ENCODE measurements at regions not wholly inside any gene's neighbourhood (a gene's known extent, or its start where the extent isn't known, plus 50 kb on each side); places are given as distances from the start of the nearest gene placed in this dataset.
"Not testable (repeated sequence)": the region's sequence is repeated elsewhere in the genome, so short reads cannot be mapped to it uniquely, and the experiment has no call there.

DNA sequence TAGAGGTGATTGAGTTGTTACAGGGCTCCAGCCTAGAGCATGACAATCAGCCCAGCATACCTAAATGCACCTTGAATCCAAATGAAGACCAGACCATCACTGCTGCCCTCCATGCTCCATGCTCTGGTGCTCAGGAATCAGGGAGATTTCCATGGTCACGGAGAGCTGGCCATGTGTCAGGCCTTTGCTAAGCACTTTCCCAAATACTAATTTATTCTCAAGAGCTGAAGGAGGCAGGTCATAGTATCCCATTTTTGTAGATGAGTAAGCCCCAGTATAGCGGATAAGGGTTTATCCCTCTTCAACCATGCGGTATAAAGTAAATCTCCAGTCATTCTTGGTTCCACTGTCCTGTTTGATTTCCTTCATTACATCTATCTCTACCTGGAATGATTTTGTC is 240.8 kb downstream of the TFAP2A start:
- intact Hi-C loops (cut with DNase I) = no loop called here
- Histone ChIP-seq H3K36me3 (no peaks in the 10 kb centered on the region), H3K27ac (no peak overlapping the region), H3K4me3 (no peak overlapping the region), H3K9me3 (peaks cover 0 to 7% (median 0%) of the 10 kb centered on the region in 11 donors), H3K4me1 (no peaks in the 10 kb centered on the region), H3K27me3 (no peaks in the 10 kb centered on the region)
- ATAC-seq (no peak), DNase-seq (no peak)
- TF ChIP-seq, protein P1, sequence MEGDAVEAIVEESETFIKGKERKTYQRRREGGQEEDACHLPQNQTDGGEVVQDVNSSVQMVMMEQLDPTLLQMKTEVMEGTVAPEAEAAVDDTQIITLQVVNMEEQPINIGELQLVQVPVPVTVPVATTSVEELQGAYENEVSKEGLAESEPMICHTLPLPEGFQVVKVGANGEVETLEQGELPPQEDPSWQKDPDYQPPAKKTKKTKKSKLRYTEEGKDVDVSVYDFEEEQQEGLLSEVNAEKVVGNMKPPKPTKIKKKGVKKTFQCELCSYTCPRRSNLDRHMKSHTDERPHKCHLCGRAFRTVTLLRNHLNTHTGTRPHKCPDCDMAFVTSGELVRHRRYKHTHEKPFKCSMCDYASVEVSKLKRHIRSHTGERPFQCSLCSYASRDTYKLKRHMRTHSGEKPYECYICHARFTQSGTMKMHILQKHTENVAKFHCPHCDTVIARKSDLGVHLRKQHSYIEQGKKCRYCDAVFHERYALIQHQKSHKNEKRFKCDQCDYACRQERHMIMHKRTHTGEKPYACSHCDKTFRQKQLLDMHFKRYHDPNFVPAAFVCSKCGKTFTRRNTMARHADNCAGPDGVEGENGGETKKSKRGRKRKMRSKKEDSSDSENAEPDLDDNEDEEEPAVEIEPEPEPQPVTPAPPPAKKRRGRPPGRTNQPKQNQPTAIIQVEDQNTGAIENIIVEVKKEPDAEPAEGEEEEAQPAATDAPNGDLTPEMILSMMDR (IDR thresholded peaks at IDR 0.05) = no peak
- 90 to 94% methylated on average over 3 of the region's 3 CpGs for WGBS, 2 donors

DNA sequence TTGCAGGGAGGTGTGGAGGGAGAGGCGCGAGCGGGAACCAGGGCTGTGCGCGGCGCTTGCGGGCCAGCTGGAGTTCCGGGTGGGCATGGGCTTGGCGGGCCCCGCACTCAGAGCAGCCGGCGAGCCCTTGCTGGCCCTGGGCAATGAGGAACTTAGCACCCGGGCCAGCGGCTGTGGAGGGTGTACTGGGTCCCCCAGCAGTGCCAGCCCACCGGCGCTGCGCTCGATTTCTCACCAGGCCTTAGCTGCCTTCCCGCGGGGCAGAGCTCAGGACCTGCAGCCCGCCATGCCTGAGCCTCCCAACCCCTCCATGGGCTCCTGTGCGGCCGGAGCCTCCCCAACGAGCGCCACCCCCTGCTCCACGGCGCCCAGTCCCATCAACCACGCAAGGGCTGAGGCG is 243.2 kb downstream of the TFAP2A start:
- H3K9me3 ChIP-seq; DNase-seq; H3K4me3 ChIP-seq; intact Hi-C loops (cut with DNase I); ATAC-seq; H3K27ac ChIP-seq; H3K27me3 ChIP-seq; H3K36me3 ChIP-seq; H3K4me1 ChIP-seq: not testable (repeated sequence)
- 95% methylated on average over 22 to 27 of the region's 29 CpGs for WGBS, 2 donors

DNA sequence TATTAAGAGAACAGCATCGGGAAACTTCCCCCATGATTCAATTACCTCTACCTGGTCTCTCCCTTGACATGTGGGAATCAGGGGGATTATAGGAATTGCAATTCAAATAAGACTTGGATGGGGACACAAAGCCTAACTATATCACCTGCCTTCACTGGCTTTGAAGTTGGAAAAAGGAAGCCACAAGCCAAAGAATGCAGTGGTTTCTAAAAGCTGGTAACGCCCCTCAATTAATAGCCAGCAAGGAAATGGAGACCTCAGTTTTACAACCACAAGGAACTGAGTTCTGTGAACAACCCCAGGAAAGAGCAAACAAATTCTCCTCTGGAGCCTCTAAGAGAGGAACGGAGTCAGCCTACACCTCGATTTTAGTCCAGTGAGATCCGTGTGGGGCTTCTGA is 244.1 kb downstream of the TFAP2A start:
- H3K27me3 ChIP-seq = no peaks in the 10 kb centered on the region
- ATAC-seq = no peak
- H3K4me3 ChIP-seq = no peak overlapping the region
- H3K9me3 ChIP-seq = peaks cover 0 to 7% (median 0%) of the 10 kb centered on the region in 11 donors
- no peaks in the 10 kb centered on the region for H3K4me1 ChIP-seq
- WGBS, 2 donors = 75 to 79% methylated on average over 5 of the region's 5 CpGs
- TF ChIP-seq, protein P1 (IDR thresholded peaks at IDR 0.05) = no peak
- intact Hi-C loops (cut with DNase I) = no loop called here
- no peak overlapping the region for H3K27ac ChIP-seq
- H3K36me3 ChIP-seq = no peaks in the 10 kb centered on the region
- no peak for DNase-seq

DNA sequence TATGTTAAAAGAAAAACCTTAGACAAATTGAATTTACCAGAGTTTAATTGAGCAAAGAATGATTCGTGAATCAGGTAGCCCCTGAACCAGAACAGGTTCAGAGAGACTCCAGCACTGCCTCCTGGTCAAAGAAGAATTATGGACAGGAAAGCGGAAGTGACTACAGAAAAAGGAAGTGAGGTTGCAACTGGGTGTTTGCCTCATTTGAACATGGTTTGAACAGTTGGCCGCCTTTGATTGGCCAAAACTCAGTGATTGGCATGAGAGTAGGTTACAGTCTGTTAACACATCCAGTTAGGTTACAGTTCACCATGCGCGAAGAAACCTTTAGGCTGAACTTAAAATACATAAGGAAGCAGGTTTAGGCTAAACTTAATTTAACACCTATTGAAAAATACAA is 248.8 kb downstream of the TFAP2A start:
- ATAC-seq = no peak
- H3K36me3 ChIP-seq = no peaks in the 10 kb centered on the region

DNA sequence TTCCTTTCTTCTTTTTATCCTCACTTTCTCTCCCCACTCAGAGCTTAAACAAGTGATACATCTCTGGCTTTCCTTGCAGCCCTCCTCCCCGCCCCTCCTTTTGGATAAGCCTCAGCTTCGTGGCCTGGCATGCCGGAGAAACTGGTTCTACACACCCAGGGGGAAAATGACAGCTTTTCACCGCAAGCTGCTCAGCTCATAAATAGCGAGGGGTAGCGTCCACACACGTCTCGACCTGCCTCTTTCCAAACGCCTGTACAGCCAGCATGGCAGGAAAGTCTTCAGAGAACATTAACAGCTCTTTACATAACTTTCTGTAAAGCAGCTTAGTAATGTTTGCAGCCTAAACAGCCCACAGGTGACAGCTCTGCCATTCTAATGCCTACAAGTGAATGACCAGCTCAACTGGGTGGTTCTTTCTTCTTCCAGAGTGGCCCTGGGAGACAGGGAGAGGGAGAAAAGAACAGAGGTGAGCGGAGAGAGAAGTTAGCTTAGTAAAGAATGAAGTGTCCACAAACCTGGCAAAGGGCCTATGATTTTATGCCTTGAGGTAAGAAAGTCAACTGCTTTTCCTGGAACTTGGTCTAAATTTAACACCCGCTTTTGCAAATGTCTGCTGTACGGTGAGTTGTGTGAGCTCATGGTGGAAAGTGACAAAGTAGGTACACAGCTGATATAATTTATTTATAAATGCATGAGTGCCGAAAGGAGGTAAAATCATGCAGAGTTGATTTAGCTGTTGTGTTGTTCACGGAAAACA is 251.5 kb downstream of the TFAP2A start:
- Histone ChIP-seq H3K4me3 (no peak overlapping the region), H3K27me3 (no peaks in the 10 kb centered on the region), H3K36me3 (no peaks in the 10 kb centered on the region), H3K27ac (no peak overlapping the region), H3K4me1 (no peaks in the 10 kb centered on the region), H3K9me3 (peaks cover 0 to 9% (median 0%) of the 10 kb centered on the region in 11 donors)
- no peak for DNase-seq
- WGBS, 2 donors = 49 to 59% methylated on average over 14 of the region's 14 CpGs
- TF ChIP-seq, protein P1 (IDR thresholded peaks at IDR 0.05) = no peak
- ATAC-seq = no peak
- intact Hi-C loops (cut with DNase I) = no loop called here

More for the DNA sequence above, 248.8 kb downstream of the TFAP2A start:
- intact Hi-C loops (cut with DNase I) = no loop called here
- no peaks in the 10 kb centered on the region for H3K27me3 ChIP-seq
- H3K4me1 ChIP-seq = no peaks in the 10 kb centered on the region
- DNase-seq = no peak
- H3K27ac ChIP-seq = no peak overlapping the region
- 92% methylated on average over 5 of the region's 5 CpGs for WGBS, 2 donors
- TF ChIP-seq, protein P1 (IDR thresholded peaks at IDR 0.05) = no peak
- H3K4me3 ChIP-seq = no peak overlapping the region
- H3K9me3 ChIP-seq = peaks cover 0 to 2% (median 0%) of the 10 kb centered on the region in 11 donors
